Peyer's patch (tissue), 4 donors: ENCODE measurements at regions not wholly inside any gene's neighbourhood (a gene's known extent, or its start where the extent isn't known, plus 50 kb on each side); places are given as distances from the start of the nearest gene placed in this dataset.
"Not testable (repeated sequence)": the region's sequence is repeated elsewhere in the genome, so short reads cannot be mapped to it uniquely, and the experiment has no call there.

Experiments
- DNase-seq, 3 donors: peaks; one replicate each; pipeline ENCODE4 v3.0.0-alpha.2; 2017 to 2019
- H3K27ac ChIP-seq, 4 donors: fragments of 200-600 bp; sonication (generic); one replicate each; pipeline ENCODE4 v1.5.1; 2016 to 2019
- H3K27me3 ChIP-seq, 2 donors: fragments of 200-600 bp; sonication (generic); one replicate each; pipeline ENCODE4 v1.5.1; 2019
- H3K36me3 ChIP-seq, 3 donors: fragments of 200-600 bp; sonication (generic); one replicate each; pipeline ENCODE4 v1.5.1; 2016 to 2019
- H3K4me1 ChIP-seq, 4 donors: fragments of 200-600 bp; sonication (generic); one replicate each; pipeline ENCODE4 v1.5.1; 2016 to 2019
- H3K4me3 ChIP-seq, 4 donors: fragments of 200-600 bp; sonication (generic); 1 replicate in 3 of 4; 2 replicates in 1 of 4; pipeline ENCODE4 v1.5.1; 2016 to 2019; ENCODE audit warnings: mild to moderate bottlenecking in 1 of 4
- H3K9me3 ChIP-seq, 4 donors: fragments of 200-600 bp; sonication (generic); one replicate each; pipeline ENCODE4 v1.5.1; 2016 to 2019; ENCODE audit warnings: mild to moderate bottlenecking in 1 of 4
- POLR2A ChIP-seq, 2 donors: fragments of 450-650 bp; IDR thresholded peaks; one replicate each; pipeline ENCODE4 v1.5.1; 2017; ENCODE audit warnings: antibody characterized with exemption in 2 of 2, mild to moderate bottlenecking in 2 of 2, moderate library complexity in 2 of 2
- TF ChIP-seq, protein P1 (sequence below), 6 experiments: fragments of 450-650 bp in 4 of 6; fragments of 200-600 bp in 2 of 6; sonication (generic) in 1 of 6; IDR thresholded peaks; one replicate each; pipeline ENCODE4 v1.5.1; 2017 to 2019; ENCODE audit warnings: antibody characterized with exemption in 6 of 6, mild to moderate bottlenecking in 3 of 6, moderate library complexity in 1 of 6

DNA sequence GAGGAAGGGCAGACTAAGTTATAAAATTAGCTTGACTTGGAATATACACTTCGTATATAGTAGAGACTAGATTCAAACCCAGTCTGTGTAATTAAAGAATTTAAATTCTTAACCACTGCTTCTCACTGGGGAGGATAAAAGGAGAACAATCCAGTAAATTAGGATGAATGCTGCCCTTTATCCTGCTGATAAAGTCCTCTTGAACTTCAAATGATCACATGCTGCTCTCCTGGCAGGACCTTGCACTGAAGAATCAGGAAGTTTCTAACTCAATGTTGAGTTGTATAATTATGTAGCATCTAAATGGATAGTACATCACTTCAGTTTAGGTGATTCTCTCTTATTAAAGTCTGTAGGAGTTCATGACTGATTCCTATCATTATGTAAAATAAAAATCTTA lies 1179.7 kb downstream of the DSC3 start:
- Histone ChIP-seq H3K27ac (no peak overlapping the region), H3K36me3 (no peaks in the 10 kb centered on the region), H3K27me3 (no peaks in the 10 kb centered on the region), H3K9me3 (no peaks in the 10 kb centered on the region), H3K4me1 (no peaks in the 10 kb centered on the region), H3K4me3 (no peak overlapping the region)
- no peak for DNase-seq
- no peak for TF ChIP-seq POLR2A (IDR thresholded peaks at IDR 0.05)
- TF ChIP-seq, protein P1, sequence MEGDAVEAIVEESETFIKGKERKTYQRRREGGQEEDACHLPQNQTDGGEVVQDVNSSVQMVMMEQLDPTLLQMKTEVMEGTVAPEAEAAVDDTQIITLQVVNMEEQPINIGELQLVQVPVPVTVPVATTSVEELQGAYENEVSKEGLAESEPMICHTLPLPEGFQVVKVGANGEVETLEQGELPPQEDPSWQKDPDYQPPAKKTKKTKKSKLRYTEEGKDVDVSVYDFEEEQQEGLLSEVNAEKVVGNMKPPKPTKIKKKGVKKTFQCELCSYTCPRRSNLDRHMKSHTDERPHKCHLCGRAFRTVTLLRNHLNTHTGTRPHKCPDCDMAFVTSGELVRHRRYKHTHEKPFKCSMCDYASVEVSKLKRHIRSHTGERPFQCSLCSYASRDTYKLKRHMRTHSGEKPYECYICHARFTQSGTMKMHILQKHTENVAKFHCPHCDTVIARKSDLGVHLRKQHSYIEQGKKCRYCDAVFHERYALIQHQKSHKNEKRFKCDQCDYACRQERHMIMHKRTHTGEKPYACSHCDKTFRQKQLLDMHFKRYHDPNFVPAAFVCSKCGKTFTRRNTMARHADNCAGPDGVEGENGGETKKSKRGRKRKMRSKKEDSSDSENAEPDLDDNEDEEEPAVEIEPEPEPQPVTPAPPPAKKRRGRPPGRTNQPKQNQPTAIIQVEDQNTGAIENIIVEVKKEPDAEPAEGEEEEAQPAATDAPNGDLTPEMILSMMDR (IDR thresholded peaks at IDR 0.05), result no peak

DNA sequence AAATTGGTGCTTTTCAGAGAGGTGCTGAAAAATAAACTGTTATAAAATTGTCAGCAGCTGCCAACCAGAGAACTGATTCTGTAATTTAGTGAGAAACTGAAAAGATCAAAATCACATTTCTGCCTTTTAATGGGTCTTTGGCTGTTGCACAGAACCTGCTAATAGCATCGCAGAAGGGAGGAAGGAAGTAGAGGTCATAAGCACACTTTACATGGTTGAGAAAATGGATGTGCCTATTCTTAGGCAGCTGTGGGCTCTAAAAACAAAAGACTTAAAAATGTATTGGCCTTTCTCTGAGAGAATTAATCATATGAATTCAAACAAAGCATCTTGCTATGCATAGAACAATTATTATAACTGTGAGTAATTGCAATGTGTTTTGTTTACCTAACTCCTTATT lies 1186.9 kb downstream of the DSC3 start:
- Histone ChIP-seq H3K4me1 (no peaks in the 10 kb centered on the region), H3K27me3 (no peaks in the 10 kb centered on the region), H3K9me3 (no peaks in the 10 kb centered on the region), H3K36me3 (no peaks in the 10 kb centered on the region), H3K4me3 (no peak overlapping the region), H3K27ac (no peak overlapping the region)
- DNase-seq, result no peak
- no peak for TF ChIP-seq POLR2A (IDR thresholded peaks at IDR 0.05)
- TF ChIP-seq, protein P1 (IDR thresholded peaks at IDR 0.05), result no peak

DNA sequence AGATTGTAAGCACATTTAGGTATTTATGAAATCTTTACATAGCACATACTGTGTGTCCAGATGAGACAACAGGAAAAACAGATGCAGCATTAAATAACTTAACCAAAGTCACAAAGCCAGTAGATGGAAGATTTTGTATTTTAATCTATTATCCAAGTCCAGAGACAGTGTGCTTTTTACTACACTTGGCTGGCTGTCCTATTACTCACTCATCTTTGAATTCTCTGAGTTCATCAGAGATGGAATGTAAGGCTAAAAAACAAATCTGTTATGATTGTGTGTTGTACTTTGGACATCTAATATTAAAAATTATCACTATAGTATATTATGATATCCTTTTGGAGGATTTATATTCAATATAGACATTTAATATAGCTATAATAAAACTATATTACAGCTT lies 1189.4 kb downstream of the DSC3 start:
- no peaks in the 10 kb centered on the region for H3K36me3 ChIP-seq
- TF ChIP-seq, protein P1 (IDR thresholded peaks at IDR 0.05), result no peak
- TF ChIP-seq POLR2A (IDR thresholded peaks at IDR 0.05), result no peak
- no peak overlapping the region for H3K27ac ChIP-seq
- H3K4me1 ChIP-seq, result no peaks in the 10 kb centered on the region
- no peak for DNase-seq
- no peak overlapping the region for H3K4me3 ChIP-seq
- no peaks in the 10 kb centered on the region for H3K9me3 ChIP-seq
- H3K27me3 ChIP-seq, result no peaks in the 10 kb centered on the region

DNA sequence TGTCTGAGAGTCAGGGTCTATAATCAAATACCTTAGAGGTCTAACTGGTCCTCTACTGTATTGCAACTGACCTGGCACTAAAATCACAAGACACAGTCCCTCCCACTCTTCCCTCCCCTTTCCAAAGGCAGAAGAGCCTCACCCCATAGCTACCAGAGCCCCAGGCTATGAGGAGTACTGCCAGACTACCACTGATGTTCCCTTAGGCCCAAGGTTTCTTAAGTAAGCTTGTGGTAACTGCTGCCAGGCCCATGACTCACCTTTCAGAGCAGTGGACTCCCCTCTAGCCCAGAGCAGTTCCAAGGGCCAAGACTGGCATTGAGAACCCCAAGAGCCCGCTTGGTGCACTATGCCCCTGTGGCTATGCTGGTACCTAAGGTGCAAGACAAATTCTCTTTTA lies 1193.4 kb downstream of the DSC3 start:
- Histone ChIP-seq H3K27me3 (no peaks in the 10 kb centered on the region), H3K36me3 (no peaks in the 10 kb centered on the region), H3K4me1 (no peaks in the 10 kb centered on the region), H3K4me3 (no peak overlapping the region), H3K27ac (no peak overlapping the region), H3K9me3 (no peaks in the 10 kb centered on the region)
- no peak for DNase-seq
- TF ChIP-seq, protein P1 (IDR thresholded peaks at IDR 0.05), result no peak
- TF ChIP-seq POLR2A (IDR thresholded peaks at IDR 0.05), result no peak

DNA sequence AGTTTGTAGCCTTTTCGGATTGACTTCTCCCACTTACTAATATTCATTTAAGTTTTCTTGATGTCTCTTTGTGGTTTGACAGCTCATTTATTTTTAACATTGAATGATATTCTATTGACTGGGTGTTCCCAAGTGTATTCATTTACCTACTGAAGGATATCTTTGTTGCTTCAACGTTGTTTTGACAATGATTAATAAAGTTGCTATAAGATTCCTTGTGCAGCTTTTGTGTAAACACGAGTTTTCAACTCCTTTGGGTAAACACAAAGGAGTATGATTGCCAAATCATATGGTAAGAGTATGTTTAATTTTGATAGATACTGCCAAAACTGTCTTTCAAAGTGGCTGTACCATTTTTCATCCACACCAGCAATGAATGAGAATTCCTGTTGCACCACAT lies 1200.9 kb downstream of the DSC3 start:
- TF ChIP-seq POLR2A (IDR thresholded peaks at IDR 0.05), result no peak
- TF ChIP-seq, protein P1 (IDR thresholded peaks at IDR 0.05), result no peak
- no peak for DNase-seq
- H3K4me3 ChIP-seq, result no peak overlapping the region
- H3K9me3 ChIP-seq, result no peaks in the 10 kb centered on the region
- H3K36me3 ChIP-seq, result no peaks in the 10 kb centered on the region
- H3K27ac ChIP-seq, result no peak overlapping the region
- no peaks in the 10 kb centered on the region for H3K27me3 ChIP-seq
- H3K4me1 ChIP-seq, result no peaks in the 10 kb centered on the region

DNA sequence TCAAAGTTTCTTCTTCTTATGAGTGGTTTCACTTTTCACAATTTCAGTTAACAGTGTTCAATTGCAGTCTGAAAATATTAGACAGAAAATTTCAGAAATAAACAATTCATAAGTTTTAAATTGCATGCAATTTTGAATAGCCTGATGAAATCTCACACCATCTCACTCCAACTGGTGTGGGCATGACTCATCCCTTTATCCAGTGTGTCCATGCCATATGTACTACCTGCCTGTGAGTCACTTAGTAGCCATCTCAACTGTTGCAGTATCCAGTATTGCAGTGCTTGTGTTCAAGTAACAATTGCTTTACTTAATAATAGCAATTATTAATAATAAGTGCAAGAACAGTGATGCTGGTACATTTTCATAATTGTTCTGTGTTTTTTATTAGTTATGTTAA lies 1202.5 kb downstream of the DSC3 start:
- H3K4me1 ChIP-seq, result no peaks in the 10 kb centered on the region
- H3K4me3 ChIP-seq, result no peak overlapping the region
- no peaks in the 10 kb centered on the region for H3K27me3 ChIP-seq
- H3K36me3 ChIP-seq, result no peaks in the 10 kb centered on the region
- H3K27ac ChIP-seq, result no peak overlapping the region
- no peaks in the 10 kb centered on the region for H3K9me3 ChIP-seq
- DNase-seq, result no peak
- TF ChIP-seq, protein P1 (IDR thresholded peaks at IDR 0.05), result no peak
- TF ChIP-seq POLR2A (IDR thresholded peaks at IDR 0.05), result no peak

DNA sequence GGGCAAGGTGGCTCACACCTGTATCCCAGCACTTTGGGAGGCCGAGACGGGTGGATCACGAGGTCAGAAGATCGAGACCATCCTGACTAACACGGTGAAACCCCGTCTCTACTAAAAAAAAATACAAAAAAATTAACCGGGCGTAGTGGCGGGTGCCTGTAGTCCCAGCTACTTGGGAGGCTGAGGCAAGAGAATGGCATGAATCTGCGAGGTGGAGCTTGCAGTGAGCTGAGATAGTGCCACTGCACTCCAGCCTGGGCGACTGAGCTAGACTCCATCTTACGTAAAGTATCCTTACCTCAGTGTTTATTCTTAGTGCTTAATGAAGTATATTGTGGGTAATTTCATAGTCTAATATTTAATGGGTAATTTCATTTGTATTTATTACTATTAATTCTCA lies 1203.6 kb downstream of the DSC3 start:
- H3K27me3 ChIP-seq, H3K4me3 ChIP-seq, DNase-seq: not testable (repeated sequence)

More for the DNA sequence above, 1203.6 kb downstream of the DSC3 start:
- not testable (repeated sequence) for H3K4me1 ChIP-seq, H3K9me3 ChIP-seq, H3K27ac ChIP-seq, H3K36me3 ChIP-seq
